Bronchial epithelial cell (primary cell): ENCODE measurements at regions not wholly inside any gene's neighbourhood (a gene's known extent, or its start where the extent isn't known, plus 50 kb on each side); places are given as distances from the start of the nearest gene placed in this dataset.

Experiments
- DNase-seq: peaks from one replicate; pipeline ENCODE4 v3.0.0-alpha.2; 2010; ENCODE audit warnings: low read depth
- FAIRE-seq: peaks from 2 replicates; lab custom pipeline; 2011; peaks lifted over from hg19 to GRCh38; lab: Jason Lieb, UNC
- H3K27me3 ChIP-seq: 2 replicates; pipeline ENCODE4 v1.5.1; 2011; ENCODE audit warnings: low read length; ENCODE audit not compliant: control insufficient read depth, insufficient read depth
- H3K36me3 ChIP-seq: 2 replicates; pipeline ENCODE4 v1.5.1; 2011; ENCODE audit warnings: low read length; ENCODE audit not compliant: control insufficient read depth, insufficient read depth
- H3K4me3 ChIP-seq: 2 replicates; pipeline ENCODE4 v1.5.1; 2011; ENCODE audit warnings: mild to moderate bottlenecking, low read depth, low read length, control low read depth
- TF ChIP-seq, protein P1 (sequence below): IDR thresholded peaks from 2 replicates; pipeline ENCODE4 v1.5.1; 2011; ENCODE audit warnings: mild to moderate bottlenecking, moderate library complexity, low read length, control low read depth, inconsistent platforms; ENCODE audit not compliant: insufficient read depth, severe bottlenecking

DNA sequence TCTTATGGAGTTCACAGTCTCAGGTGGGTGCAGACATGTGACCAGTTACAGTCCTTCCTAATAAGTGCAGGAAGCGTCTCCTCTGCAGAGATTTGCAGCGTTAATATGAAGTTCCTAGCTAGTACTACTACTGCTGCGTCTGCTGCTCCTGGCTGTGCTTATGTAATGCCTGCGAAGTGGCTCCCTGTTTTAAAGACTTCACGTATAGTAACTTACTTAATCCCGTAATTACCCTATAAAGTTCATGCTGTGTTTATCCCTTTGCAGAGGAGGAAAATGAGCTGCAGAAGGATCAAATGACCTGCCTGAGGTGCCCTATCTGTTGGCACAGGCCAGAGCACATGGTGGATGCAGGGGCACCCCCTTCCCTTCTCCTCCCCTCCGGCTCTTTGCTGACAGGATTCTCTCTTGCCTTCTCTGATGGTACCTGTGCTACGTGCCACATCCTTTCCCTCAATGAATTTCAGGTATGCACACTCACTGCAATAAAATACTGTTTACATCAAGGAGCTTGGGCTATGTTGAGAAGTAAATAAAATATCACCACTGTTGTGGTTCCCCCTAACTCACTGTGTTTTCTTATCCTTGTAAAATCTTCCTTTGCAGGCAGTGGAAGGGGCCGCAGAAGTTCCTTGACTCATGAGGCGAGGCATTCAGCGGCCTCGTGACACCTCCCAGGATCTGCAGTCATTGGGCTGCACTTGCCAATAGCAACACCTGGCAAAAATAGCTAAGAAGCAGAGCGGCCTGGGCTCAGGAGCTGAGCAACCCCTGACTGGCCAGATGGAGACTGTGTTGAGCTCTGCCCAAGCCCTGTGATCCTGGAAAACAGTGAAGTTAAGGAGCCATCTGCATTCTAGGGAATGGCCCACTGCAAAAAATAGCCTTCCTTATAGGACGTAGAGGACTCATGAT, 188.9 kb upstream of the ATP10A start:
- DNase-seq (no peak), FAIRE-seq (no peak)

DNA sequence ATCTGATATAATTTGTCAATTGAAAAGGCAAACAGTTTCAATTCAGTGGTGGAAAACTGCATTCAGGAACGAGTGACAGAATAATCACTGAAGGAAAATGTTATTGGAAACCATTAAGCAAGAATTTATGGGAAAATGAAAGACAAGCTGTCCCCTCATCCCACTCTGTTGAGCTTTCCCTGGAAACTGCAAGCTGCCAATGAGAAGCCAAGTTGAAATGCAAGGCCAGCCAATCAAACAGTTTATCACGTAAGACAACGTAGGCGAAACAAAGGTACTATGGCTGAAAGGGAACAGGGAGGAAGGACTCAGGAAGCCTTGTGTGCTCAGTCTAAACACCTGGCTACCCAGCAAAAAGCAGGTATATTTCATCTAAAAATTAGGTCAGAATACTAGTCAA, 187.9 kb upstream of the ATP10A start:
- TF ChIP-seq, protein P1, sequence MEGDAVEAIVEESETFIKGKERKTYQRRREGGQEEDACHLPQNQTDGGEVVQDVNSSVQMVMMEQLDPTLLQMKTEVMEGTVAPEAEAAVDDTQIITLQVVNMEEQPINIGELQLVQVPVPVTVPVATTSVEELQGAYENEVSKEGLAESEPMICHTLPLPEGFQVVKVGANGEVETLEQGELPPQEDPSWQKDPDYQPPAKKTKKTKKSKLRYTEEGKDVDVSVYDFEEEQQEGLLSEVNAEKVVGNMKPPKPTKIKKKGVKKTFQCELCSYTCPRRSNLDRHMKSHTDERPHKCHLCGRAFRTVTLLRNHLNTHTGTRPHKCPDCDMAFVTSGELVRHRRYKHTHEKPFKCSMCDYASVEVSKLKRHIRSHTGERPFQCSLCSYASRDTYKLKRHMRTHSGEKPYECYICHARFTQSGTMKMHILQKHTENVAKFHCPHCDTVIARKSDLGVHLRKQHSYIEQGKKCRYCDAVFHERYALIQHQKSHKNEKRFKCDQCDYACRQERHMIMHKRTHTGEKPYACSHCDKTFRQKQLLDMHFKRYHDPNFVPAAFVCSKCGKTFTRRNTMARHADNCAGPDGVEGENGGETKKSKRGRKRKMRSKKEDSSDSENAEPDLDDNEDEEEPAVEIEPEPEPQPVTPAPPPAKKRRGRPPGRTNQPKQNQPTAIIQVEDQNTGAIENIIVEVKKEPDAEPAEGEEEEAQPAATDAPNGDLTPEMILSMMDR = no peak
- Histone ChIP-seq H3K36me3 (no peaks in the 10 kb centered on the region), H3K4me3 (no peak overlapping the region), H3K27me3 (no peaks in the 10 kb centered on the region)
- DNase-seq (no peak), FAIRE-seq (no peak)

More for the DNA sequence above, 188.9 kb upstream of the ATP10A start:
- H3K27me3 ChIP-seq = no peaks in the 10 kb centered on the region
- no peaks in the 10 kb centered on the region for H3K36me3 ChIP-seq
- TF ChIP-seq, protein P1 = no peak
- no peak overlapping the region for H3K4me3 ChIP-seq

DNA sequence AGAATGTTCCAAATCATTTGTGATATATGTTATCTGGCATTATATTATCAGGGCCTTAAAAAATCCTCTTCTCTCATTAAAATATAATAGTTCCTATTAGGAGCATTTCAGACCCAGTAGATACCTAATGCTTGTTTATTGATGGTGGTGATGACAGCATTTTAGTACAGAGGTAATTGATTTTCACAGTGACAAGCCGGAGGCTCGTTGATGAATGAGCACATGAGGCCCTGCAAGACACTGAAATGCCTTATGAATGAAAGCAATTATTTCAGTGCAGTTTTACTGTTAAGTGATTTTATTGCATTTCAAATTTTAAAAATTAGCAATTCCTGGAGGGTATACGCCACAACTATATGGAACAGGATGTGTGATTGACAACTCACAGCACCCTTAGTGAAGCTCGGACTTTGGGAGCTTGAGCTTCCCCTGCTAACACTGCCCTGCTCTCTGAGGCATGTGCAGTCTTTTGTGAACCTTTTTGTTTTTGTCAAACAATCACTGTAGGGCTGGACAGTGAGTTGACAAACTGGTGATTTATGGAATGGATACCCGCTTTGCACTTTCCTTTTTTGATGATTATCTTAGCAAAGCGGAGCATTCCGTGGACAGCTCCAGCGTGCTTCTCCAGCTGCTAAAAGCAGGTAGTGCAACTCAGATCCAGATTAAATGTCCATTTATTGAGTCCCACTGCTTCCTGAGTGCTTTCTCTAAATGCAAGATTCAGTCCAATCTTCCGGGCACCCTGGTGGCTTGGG, 187.0 kb upstream of the ATP10A start:
- H3K36me3 ChIP-seq = no peaks in the 10 kb centered on the region
- H3K27me3 ChIP-seq = no peaks in the 10 kb centered on the region
- H3K4me3 ChIP-seq = no peak overlapping the region
- TF ChIP-seq, protein P1 = no peak
- DNase-seq = no peak
- FAIRE-seq = no peak

DNA sequence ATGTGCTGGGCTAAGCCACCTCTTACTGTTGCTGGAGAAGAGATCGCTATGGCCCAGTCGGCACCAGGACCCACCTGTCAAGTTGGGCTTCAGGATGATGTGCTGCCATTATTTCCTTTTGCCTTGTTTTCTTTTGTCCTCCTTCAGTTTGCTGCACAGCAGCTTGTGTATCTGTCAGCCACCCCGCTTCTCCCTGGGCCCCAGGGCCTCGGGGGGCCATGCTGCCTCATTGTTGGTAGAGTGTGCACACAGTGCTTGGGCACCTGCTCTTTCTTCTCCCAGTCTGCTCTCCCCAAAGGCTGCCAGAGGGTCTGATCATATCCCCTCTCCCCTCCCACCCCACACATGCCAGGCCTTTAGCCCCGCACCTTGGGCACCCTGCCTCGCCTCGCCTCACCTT, 185.5 kb upstream of the ATP10A start:
- Histone ChIP-seq H3K27me3 (no peaks in the 10 kb centered on the region), H3K4me3 (no peak overlapping the region), H3K36me3 (no peaks in the 10 kb centered on the region)
- TF ChIP-seq, protein P1 = no peak
- no peak for FAIRE-seq
- DNase-seq = no peak

DNA sequence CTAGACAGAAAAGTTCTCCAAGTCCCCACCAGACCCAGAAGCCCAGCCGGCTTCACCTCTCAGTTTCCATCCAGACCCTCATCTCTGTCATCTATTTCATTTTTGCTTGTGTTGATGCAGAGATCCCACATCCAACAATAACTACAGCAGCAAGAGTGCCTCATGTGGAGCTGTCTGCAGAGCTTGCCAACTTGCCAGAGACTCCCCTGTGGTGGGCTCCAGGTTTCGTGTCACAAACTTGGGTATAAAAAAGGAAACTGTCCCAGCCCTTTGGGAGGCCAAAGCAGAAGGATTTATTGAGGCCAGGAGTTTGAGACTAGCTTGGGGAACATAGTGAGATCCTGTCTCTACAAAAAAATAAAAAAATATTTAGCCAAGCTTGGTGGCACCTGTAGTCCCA, 182.4 kb upstream of the ATP10A start:
- no peak for FAIRE-seq
- Histone ChIP-seq H3K36me3 (no peaks in the 10 kb centered on the region), H3K4me3 (no peak overlapping the region), H3K27me3 (no peaks in the 10 kb centered on the region)
- TF ChIP-seq, protein P1 = no peak
- DNase-seq = no peak
